ENCODE measurements at regions not wholly inside any gene's neighbourhood (a gene's known extent, or its start where the extent isn't known, plus 50 kb on each side); places are given as distances from the start of the nearest gene placed in this dataset.

DNA sequence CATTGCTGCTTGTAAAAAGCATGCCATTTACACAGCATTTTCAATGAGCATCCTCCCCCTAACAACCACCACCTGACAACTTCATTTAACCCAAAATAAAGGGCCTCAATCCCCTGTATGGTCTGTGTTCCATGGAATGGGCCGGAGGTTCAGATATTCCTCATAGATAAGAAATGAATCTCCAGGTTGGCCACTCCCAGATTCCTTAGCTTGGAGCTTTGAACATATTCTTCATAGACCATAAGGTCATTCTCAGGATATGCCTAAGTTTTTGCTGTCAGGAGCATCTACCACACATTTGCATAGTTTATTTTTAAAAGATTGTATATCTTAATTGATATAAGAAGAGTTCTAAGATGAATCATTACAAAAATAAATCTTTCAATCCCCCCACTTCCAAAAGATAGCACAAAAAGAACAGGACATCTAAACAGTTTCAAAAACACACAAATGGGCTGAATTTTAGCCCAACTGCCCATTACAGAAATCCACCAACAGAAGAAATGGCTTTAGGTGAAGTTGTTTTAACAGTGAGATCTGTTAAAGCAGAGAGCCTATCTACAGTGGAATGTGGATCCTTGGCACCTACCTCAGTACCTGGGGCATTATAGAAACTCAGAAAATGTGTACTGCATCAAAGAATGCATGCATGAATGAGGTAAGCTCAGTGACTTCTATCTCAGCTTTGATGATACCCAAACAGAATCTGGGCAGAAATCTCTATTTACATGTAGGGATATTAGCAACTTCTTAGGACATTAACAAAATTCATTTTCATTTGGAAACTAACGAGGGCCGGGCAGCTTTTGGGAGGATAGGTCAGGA, 179.8 kb downstream of the SEC61B start:
- no TSS peak for BruUV-seq (replicated peaks)
- H3K36me3 ChIP-seq (ENCODE audit: low read depth, low read length): no peaks in the 10 kb centered on the region
- no peak overlapping the region for H3K27ac ChIP-seq (ENCODE audit: low read length)
- intact Hi-C loops (cut with micrococcal nuclease): no loop called here
- no peak for DNase-seq
- ATAC-seq: no peak
- H3F3A ChIP-seq (ENCODE audit: low read length, unreplicated experiment): no peaks in the 10 kb centered on the region
- ChIA-PET CTCF (no interaction called here), POLR2A (ENCODE audit: unreplicated experiment) (no interaction called here)
- H3K4me2 ChIP-seq (ENCODE audit: low read length): no peak overlapping the region
- H3K9ac ChIP-seq (ENCODE audit: low read length): no peak overlapping the region
- H3K27me3 ChIP-seq (ENCODE audit: low read length): 0 out of 2 replicates have a peak, but pooled peaks cover 5% of the 10 kb centered on the region
- H3K9me2 ChIP-seq (replicated peaks; ENCODE audit: low read length): no peaks in the 10 kb centered on the region
- no peaks in the 10 kb centered on the region for H3K9me3 ChIP-seq (ENCODE audit: low read length)
- no peaks in the 10 kb centered on the region for H3K79me2 ChIP-seq (ENCODE audit: low read length)
- H2AFZ ChIP-seq (ENCODE audit: low read length): no peak overlapping the region
- no peak overlapping the region for H3K4me3 ChIP-seq (ENCODE audit: low read length)
- TF ChIP-seq CTCF (conservative IDR thresholded peaks at IDR 0.05; ENCODE audit: low read depth, low read length) (no peak), EZH2phosphoT487 (IDR thresholded peaks at IDR 0.05; ENCODE audit: borderline replicate concordance, low read length) (no peak), EZH2 (IDR thresholded peaks at IDR 0.05; ENCODE audit: low read length, unreplicated experiment) (no peak)
- no peaks in the 10 kb centered on the region for H4K20me1 ChIP-seq (ENCODE audit: low read length)
- no peaks in the 10 kb centered on the region for H3K4me1 ChIP-seq (ENCODE audit: insufficient read depth, low read length)

- CTCF ChIA-PET: no interaction called here
- H3K4me3 ChIP-seq (ENCODE audit: low read length): no peak overlapping the region
- H3K27ac ChIP-seq (ENCODE audit: low read length): no peak overlapping the region
- H3K9ac ChIP-seq (ENCODE audit: low read length): no peak overlapping the region
- H3K4me2 ChIP-seq (ENCODE audit: low read length): no peak overlapping the region
- ATAC-seq (no peak), DNase-seq (peak; percentile 12)
- POLR2A ChIA-PET (ENCODE audit: unreplicated experiment): no interaction called here
- H3F3A ChIP-seq (ENCODE audit: low read length, unreplicated experiment): no peaks in the 10 kb centered on the region
- H3K36me3 ChIP-seq (ENCODE audit: low read depth, low read length): no peaks in the 10 kb centered on the region
- H3K4me1 ChIP-seq (ENCODE audit: insufficient read depth, low read length): no peaks in the 10 kb centered on the region
- H3K79me2 ChIP-seq (ENCODE audit: low read length): no peaks in the 10 kb centered on the region
- intact Hi-C loops (cut with micrococcal nuclease): no loop called here
- H3K9me3 ChIP-seq (ENCODE audit: low read length): no peaks in the 10 kb centered on the region
- no peak overlapping the region for H2AFZ ChIP-seq (ENCODE audit: low read length)
- BruUV-seq (replicated peaks): no TSS peak
- TF ChIP-seq CTCF (conservative IDR thresholded peaks at IDR 0.05; ENCODE audit: low read depth, low read length): no peak
- TF ChIP-seq EZH2phosphoT487 (IDR thresholded peaks at IDR 0.05; ENCODE audit: borderline replicate concordance, low read length): no peak
- TF ChIP-seq EZH2 (IDR thresholded peaks at IDR 0.05; ENCODE audit: low read length, unreplicated experiment): no peak
- H3K9me2 ChIP-seq (replicated peaks; ENCODE audit: low read length): no peaks in the 10 kb centered on the region
- H4K20me1 ChIP-seq (ENCODE audit: low read length): no peaks in the 10 kb centered on the region
- 0 out of 2 replicates have a peak, but pooled peaks cover 5% of the 10 kb centered on the region for H3K27me3 ChIP-seq (ENCODE audit: low read length)
Measured at GRCh38 chr9:99403371-99403770, 181.3 kb downstream of the SEC61B start.

DNA sequence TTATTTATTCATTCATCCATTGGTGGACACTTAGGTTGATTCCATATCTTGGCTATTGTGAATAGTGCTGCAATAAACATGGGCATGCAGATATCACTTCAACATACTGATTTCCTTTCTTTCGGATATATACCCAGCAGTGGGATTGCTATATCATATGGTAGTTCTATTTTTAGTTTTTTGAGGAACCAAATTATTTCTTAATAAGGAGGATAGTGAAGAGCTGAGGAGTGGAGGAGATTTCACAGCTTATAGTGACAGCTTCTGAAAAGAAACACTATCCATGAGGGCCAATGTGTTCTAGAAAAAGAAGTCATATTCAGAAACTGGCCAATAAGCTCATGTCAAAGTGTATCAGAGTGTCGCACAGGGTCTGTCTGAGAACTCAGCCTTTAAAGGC, 183.3 kb downstream of the SEC61B start:
- no TSS peak for BruUV-seq (replicated peaks)
- Histone ChIP-seq H3K4me1 (ENCODE audit: insufficient read depth, low read length) (no peaks in the 10 kb centered on the region), H3K9me2 (replicated peaks; ENCODE audit: low read length) (no peaks in the 10 kb centered on the region), H4K20me1 (ENCODE audit: low read length) (no peaks in the 10 kb centered on the region), H3K4me2 (ENCODE audit: low read length) (no peak overlapping the region), H3K9ac (ENCODE audit: low read length) (no peak overlapping the region), H3K27ac (ENCODE audit: low read length) (no peak overlapping the region), H2AFZ (ENCODE audit: low read length) (no peak overlapping the region), H3K9me3 (ENCODE audit: low read length) (no peaks in the 10 kb centered on the region), H3K79me2 (ENCODE audit: low read length) (no peaks in the 10 kb centered on the region), H3K36me3 (ENCODE audit: low read depth, low read length) (no peaks in the 10 kb centered on the region), H3F3A (ENCODE audit: low read length, unreplicated experiment) (no peaks in the 10 kb centered on the region), H3K4me3 (ENCODE audit: low read length) (no peak overlapping the region), H3K27me3 (ENCODE audit: low read length) (no peaks in the 10 kb centered on the region)
- CTCF ChIA-PET: no interaction called here
- DNase-seq (no peak), ATAC-seq (no peak)
- POLR2A ChIA-PET (ENCODE audit: unreplicated experiment): no interaction called here
- intact Hi-C loops (cut with micrococcal nuclease): no loop called here
- TF ChIP-seq EZH2phosphoT487 (IDR thresholded peaks at IDR 0.05; ENCODE audit: borderline replicate concordance, low read length): no peak
- TF ChIP-seq CTCF (conservative IDR thresholded peaks at IDR 0.05; ENCODE audit: low read depth, low read length): no peak
- no peak for TF ChIP-seq EZH2 (IDR thresholded peaks at IDR 0.05; ENCODE audit: low read length, unreplicated experiment)

Measured in PC-3 (cell line).